Myocyte (in vitro differentiated cells): ENCODE measurements at regions not wholly inside any gene's neighbourhood (a gene's known extent, or its start where the extent isn't known, plus 50 kb on each side); places are given as distances from the start of the nearest gene placed in this dataset.

Experiments used
- DNase-seq: peaks from one replicate; pipeline ENCODE4 v3.0.0-alpha.2; 2012; ENCODE audit warnings: low read depth

GRCh38 chr11:45089676-45090499 lies 56.6 kb upstream of the PRDM11 start:
- peak; percentile 35 for DNase-seq

- DNase-seq: no peak
Measured at GRCh38 chr11:45090607-45091006, 55.8 kb upstream of the PRDM11 start.

- DNase-seq: no peak
Measured at GRCh38 chr11:45091563-45092403, 54.7 kb upstream of the PRDM11 start.

GRCh38 chr11:45092404-45092785 lies 54.0 kb upstream of the PRDM11 start:
- DNase-seq: no peak

- peak; percentile 30 for DNase-seq
Measured at GRCh38 chr11:45092901-45093760, 53.3 kb upstream of the PRDM11 start.

GRCh38 chr11:45093761-45094455 lies 52.5 kb upstream of the PRDM11 start:
- no peak for DNase-seq

GRCh38 chr11:45094958-45095690 lies 51.3 kb upstream of the PRDM11 start:
- no peak for DNase-seq

- DNase-seq: no peak
Measured at GRCh38 chr11:45095691-45096010, 50.8 kb upstream of the PRDM11 start.

- no peak for DNase-seq
Measured at GRCh38 chr11:45096636-45097035, 49.8 kb upstream of the PRDM11 start.
